GM18505 (cell line): ENCODE measurements at regions not wholly inside any gene's neighbourhood (a gene's known extent, or its start where the extent isn't known, plus 50 kb on each side); places are given as distances from the start of the nearest gene placed in this dataset.
"Not testable (repeated sequence)": the region's sequence is repeated elsewhere in the genome, so short reads cannot be mapped to it uniquely, and the experiment has no call there.

Experiments
- ATAC-seq: cut with Tn5 transposase; IDR thresholded peaks from one replicate; pipeline ENCODE4 v1.9.1; 2021; ENCODE audit not compliant: unreplicated experiment
- POLR2A ChIP-seq: IDR thresholded peaks from 4 replicates; pipeline ENCODE4 v1.6.1; 2011; ENCODE audit warnings: borderline replicate concordance; ENCODE audit not compliant: insufficient read depth, insufficient read length; ENCODE audit errors: extremely low read depth

GRCh38 chr6:112923940-112924587 lies 576.9 kb downstream of the RFPL4B start:
- ATAC-seq: no peak
- TF ChIP-seq POLR2A: no peak

GRCh38 chr6:112925702-112926101 lies 578.6 kb downstream of the RFPL4B start:
- no peak for ATAC-seq
- no peak for TF ChIP-seq POLR2A

GRCh38 chr6:112927641-112928320 lies 580.7 kb downstream of the RFPL4B start:
- TF ChIP-seq POLR2A: no peak
- no peak for ATAC-seq

- TF ChIP-seq POLR2A: no peak
- ATAC-seq: no peak
Measured at GRCh38 chr6:112929641-112930040, 582.5 kb downstream of the RFPL4B start.

DNA sequence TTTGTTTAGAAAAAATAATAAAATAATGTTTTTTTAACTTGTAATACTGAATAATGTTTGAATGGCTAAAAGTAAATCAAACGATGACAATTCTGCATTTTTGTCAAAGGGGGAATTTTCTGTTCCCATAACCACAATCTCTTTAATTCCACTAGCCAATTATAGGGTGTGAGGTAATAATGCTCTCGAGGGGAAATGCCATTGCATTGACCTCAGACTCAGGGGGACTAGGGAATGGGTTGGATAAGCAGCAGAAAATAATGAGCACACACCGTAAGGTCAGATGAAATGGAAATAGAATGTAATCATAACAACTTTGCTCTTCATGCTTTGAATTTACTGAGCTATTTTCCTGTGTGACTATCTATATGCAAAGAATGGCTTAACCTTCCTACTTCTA lies 584.7 kb downstream of the RFPL4B start:
- ATAC-seq: no peak
- TF ChIP-seq POLR2A: no peak

DNA sequence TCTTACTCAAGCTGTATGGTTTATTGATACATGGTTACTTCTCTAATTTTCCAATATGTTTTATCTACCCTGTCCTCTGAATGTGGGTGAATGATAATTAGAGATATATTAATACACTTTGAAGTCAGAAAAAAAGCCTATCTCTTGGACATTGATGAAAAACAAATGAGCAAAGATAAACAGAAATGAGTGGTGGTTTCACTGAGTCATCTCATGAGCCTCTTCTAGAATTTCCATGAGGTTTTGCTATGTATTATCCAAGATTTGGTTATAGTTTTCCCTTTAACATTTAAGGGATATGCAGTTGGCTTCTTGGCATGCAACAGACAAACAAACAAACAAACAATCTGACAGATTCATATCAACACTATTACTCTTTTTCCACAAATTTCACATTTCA lies 586.8 kb downstream of the RFPL4B start:
- no peak for TF ChIP-seq POLR2A
- no peak for ATAC-seq

GRCh38 chr6:112934433-112935327 lies 587.5 kb downstream of the RFPL4B start:
- ATAC-seq: no peak
- no peak for TF ChIP-seq POLR2A

DNA sequence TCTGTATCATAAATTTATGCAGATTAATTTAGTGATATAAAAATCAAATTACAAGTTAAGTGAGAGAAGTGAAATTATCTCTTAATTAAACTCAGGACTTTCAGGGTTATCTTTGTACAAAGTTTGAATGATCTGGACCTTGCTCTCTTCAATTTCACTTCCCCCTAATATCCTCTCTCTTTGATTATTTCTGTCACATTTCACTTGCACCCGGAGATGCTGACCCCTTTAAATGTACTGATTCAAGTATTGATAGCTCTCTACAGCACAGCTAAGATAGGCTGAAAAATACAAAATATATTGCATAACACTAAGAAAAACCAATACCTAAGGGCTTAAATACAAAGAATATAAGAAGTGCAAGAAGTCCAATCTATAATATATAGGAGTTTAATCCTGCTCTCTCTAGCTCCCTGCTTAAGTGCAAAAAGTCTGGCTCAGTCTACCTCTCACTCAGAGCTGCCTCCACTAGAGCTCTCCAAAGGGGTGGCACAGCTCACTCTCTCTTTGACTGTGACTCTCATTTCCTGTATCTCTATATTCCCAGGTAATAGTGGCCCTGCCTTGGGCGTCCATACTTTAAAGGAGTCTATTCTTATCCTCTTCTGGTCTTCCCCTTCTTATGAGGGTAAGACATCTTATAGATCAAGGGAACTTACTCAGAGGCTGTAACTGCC lies 588.4 kb downstream of the RFPL4B start:
- no peak for TF ChIP-seq POLR2A
- ATAC-seq: no peak

GRCh38 chr6:112936079-112936472 lies 588.9 kb downstream of the RFPL4B start:
- no peak for TF ChIP-seq POLR2A
- no peak for ATAC-seq

GRCh38 chr6:112936504-112936903 lies 589.4 kb downstream of the RFPL4B start:
- TF ChIP-seq POLR2A: no peak
- no peak for ATAC-seq

- ATAC-seq: not testable (repeated sequence)
Measured at GRCh38 chr6:112937690-112938089, 590.6 kb downstream of the RFPL4B start.

GRCh38 chr6:112938650-112939049 lies 591.5 kb downstream of the RFPL4B start:
- ATAC-seq: no peak
- TF ChIP-seq POLR2A: no peak

GRCh38 chr6:112939563-112939962 lies 592.4 kb downstream of the RFPL4B start:
- no peak for TF ChIP-seq POLR2A
- ATAC-seq: no peak
